Ishikawa (cell line): ENCODE measurements at regions not wholly inside any gene's neighbourhood (a gene's known extent, or its start where the extent isn't known, plus 50 kb on each side); places are given as distances from the start of the nearest gene placed in this dataset.

Source experiments
- CEBPB ChIP-seq: IDR thresholded peaks from 2 replicates; pipeline ENCODE4 v1.6.1; 2012
- CREB1 ChIP-seq: IDR thresholded peaks from 2 replicates; pipeline ENCODE4 v1.6.1; 2012; ENCODE audit warnings: low read depth
- EGR1 ChIP-seq: IDR thresholded peaks from 2 replicates; pipeline ENCODE4 v1.6.1; 2012
- EP300 ChIP-seq: IDR thresholded peaks from 2 replicates; pipeline ENCODE4 v1.6.1; 2012; ENCODE audit warnings: borderline replicate concordance
- FOXM1 ChIP-seq: IDR thresholded peaks from 2 replicates; pipeline ENCODE4 v1.6.1; 2012; ENCODE audit warnings: low read depth, borderline replicate concordance
- NFIC ChIP-seq: IDR thresholded peaks from 2 replicates; pipeline ENCODE4 v1.6.1; 2012
- RAD21 ChIP-seq: IDR thresholded peaks from 2 replicates; pipeline ENCODE4 v1.6.1; 2012; ENCODE audit warnings: low read depth
- TAF1 ChIP-seq: IDR thresholded peaks from 2 replicates; pipeline ENCODE4 v1.6.1; 2012; ENCODE audit warnings: low read depth, mild to moderate bottlenecking
- TCF12 ChIP-seq: IDR thresholded peaks from 2 replicates; pipeline ENCODE4 v1.6.1; 2012; ENCODE audit warnings: low read depth
- TEAD4 ChIP-seq: IDR thresholded peaks from 2 replicates; pipeline ENCODE4 v1.6.1; 2012
- YY1 ChIP-seq: IDR thresholded peaks from 2 replicates; pipeline ENCODE4 v1.6.1; 2012; ENCODE audit warnings: low read depth
- ZBTB7A ChIP-seq: IDR thresholded peaks from 2 replicates; pipeline ENCODE4 v1.6.1; 2012; ENCODE audit warnings: low read depth
- TF ChIP-seq, protein P1 (sequence below): IDR thresholded peaks from 2 replicates; pipeline ENCODE4 v1.6.1; 2012; ENCODE audit warnings: low read depth, mild to moderate bottlenecking
- TF ChIP-seq, protein P2 (sequence below): IDR thresholded peaks from 2 replicates; pipeline ENCODE4 v1.6.1; 2012
- TF ChIP-seq, protein P3 (sequence below): IDR thresholded peaks from 2 replicates; pipeline ENCODE4 v1.6.1; 2012

GRCh38 chr4:43402393-43402792, 509.9 kb downstream of the GRXCR1 start:
- TF ChIP-seq CREB1 (no peak), YY1 (no peak)
- TF ChIP-seq, protein P1, sequence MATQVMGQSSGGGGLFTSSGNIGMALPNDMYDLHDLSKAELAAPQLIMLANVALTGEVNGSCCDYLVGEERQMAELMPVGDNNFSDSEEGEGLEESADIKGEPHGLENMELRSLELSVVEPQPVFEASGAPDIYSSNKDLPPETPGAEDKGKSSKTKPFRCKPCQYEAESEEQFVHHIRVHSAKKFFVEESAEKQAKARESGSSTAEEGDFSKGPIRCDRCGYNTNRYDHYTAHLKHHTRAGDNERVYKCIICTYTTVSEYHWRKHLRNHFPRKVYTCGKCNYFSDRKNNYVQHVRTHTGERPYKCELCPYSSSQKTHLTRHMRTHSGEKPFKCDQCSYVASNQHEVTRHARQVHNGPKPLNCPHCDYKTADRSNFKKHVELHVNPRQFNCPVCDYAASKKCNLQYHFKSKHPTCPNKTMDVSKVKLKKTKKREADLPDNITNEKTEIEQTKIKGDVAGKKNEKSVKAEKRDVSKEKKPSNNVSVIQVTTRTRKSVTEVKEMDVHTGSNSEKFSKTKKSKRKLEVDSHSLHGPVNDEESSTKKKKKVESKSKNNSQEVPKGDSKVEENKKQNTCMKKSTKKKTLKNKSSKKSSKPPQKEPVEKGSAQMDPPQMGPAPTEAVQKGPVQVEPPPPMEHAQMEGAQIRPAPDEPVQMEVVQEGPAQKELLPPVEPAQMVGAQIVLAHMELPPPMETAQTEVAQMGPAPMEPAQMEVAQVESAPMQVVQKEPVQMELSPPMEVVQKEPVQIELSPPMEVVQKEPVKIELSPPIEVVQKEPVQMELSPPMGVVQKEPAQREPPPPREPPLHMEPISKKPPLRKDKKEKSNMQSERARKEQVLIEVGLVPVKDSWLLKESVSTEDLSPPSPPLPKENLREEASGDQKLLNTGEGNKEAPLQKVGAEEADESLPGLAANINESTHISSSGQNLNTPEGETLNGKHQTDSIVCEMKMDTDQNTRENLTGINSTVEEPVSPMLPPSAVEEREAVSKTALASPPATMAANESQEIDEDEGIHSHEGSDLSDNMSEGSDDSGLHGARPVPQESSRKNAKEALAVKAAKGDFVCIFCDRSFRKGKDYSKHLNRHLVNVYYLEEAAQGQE, result no peak

DNA sequence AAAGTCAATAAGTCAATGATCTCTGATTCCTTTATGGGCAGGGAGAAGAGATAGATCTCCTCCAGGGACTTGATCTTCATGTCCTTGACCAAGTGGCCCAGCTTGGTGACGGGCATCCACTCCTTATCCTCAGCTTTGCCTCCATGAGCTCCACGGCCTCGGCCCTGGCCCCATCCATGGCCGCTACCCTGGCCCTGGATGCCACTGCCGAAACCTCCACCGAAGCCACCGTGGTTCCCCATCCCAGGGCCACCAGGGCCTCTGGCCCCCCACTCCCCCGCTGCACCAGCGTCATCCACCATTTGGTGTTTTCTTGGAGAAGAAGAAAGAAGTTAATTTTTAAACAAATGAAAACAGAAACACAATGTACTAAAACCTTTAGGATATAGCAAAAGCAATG, 518.1 kb downstream of the GRXCR1 start:
- no peak for TF ChIP-seq CEBPB
- no peak for TF ChIP-seq TCF12
- TF ChIP-seq TEAD4, result no peak
- TF ChIP-seq NFIC, result no peak
- TF ChIP-seq, protein P1, result no peak
- TF ChIP-seq EGR1, result no peak
- TF ChIP-seq, protein P2, sequence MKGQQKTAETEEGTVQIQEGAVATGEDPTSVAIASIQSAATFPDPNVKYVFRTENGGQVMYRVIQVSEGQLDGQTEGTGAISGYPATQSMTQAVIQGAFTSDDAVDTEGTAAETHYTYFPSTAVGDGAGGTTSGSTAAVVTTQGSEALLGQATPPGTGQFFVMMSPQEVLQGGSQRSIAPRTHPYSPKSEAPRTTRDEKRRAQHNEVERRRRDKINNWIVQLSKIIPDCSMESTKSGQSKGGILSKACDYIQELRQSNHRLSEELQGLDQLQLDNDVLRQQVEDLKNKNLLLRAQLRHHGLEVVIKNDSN, result no peak
- TF ChIP-seq RAD21, result no peak

DNA sequence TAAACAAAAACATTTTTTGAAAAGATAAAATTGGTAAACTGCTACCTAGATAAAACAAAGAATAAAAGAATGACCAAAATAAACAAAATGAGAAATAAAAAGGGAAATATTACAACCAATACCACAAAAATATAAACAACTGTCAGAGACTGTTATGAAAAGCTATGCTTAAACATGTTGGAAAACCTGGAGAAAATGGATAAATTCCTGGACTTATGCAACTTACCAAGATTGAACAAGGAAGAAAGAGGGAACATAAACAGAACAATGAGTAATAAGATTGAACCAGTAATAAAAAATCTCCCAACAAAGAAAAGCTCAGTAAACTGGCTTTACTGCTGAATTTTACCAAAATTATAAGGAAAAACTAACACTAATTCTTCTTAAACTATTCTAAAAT, 518.7 kb downstream of the GRXCR1 start:
- TF ChIP-seq EP300 (no peak), FOXM1 (no peak), RAD21 (no peak), NFIC (no peak), TEAD4 (no peak), TCF12 (no peak), YY1 (no peak), CREB1 (no peak), TAF1 (no peak), EGR1 (no peak), ZBTB7A (no peak), CEBPB (no peak)
- TF ChIP-seq, protein P3, sequence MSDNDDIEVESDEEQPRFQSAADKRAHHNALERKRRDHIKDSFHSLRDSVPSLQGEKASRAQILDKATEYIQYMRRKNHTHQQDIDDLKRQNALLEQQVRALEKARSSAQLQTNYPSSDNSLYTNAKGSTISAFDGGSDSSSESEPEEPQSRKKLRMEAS, result no peak
- TF ChIP-seq, protein P2, result no peak
- TF ChIP-seq, protein P1, result no peak

DNA sequence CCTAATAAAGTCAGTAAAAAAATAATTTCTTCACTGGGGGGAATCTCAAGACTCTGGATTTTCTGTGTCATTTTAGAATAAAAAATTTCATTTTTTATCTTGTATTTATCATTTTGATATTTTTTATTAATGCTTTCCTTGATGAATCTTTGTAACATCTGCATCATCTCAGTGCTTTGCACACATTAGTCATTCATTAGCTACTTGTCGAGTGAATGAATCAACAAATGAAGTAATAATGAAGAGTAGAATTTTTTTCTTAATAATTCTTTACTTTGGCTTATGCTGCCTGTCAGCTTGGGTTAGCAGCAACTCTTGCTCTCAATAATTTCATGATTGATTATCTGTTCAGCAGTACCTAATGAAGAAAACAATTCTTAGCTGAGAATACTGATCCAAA, 530.8 kb downstream of the GRXCR1 start:
- TF ChIP-seq TAF1 (no peak), NFIC (no peak)

- TF ChIP-seq TCF12 (no peak), TAF1 (no peak), RAD21 (no peak), EGR1 (no peak), ZBTB7A (no peak), EP300 (no peak), YY1 (no peak), TEAD4 (no peak), NFIC (no peak)
- TF ChIP-seq, protein P1, result no peak
- TF ChIP-seq, protein P2, result no peak
Observed at GRCh38 chr4:43425206-43425605, 532.7 kb downstream of the GRXCR1 start.
